SK-N-SH (cell line): ENCODE measurements at regions not wholly inside any gene's neighbourhood (a gene's known extent, or its start where the extent isn't known, plus 50 kb on each side); places are given as distances from the start of the nearest gene placed in this dataset.

ENCODE experiments used
- CTCF ChIA-PET: fragments of 300-600, 350-600 bp; formaldehyde crosslinking; extraction: SDS; loops from one replicate; lab custom pipeline; 2021; lab: Yijun Ruan, JAX
- POLR2A ChIA-PET: fragments of 350-600 bp; sonication (Branson Sonifier 250); formaldehyde crosslinking; extraction: SDS; loops from one replicate; lab custom pipeline; 2020; ENCODE audit warnings: antibody characterized with exemption, inconsistent platforms; lab: Yijun Ruan, JAX
- DNase-seq: peaks from one replicate; pipeline ENCODE4 v3.0.0; 2012
- H2AFZ ChIP-seq: fragments of 200-600 bp; sonication (generic); 2 replicates; pipeline ENCODE4 v1.8.1; 2016; ENCODE audit warnings: antibody characterized with exemption, mild to moderate bottlenecking, low read depth
- H3F3A ChIP-seq: fragments of 200-600 bp; sonication (generic); replicated peaks from 2 replicates; pipeline ENCODE3; 2016; ENCODE audit warnings: antibody characterized with exemption, mild to moderate bottlenecking; ENCODE audit not compliant: insufficient read depth
- H3K27ac ChIP-seq, 2 experiments: fragments of 200-500 bp in 1 of 2; fragments of 200-600 bp in 1 of 2; sonication (Bioruptor generic) in 1 of 2; sonication (generic), shearing (Covaris generic) in 1 of 2; 2 replicates each; pipeline versions ENCODE4 v1.5.1 to v1.6.1; 2014 to 2016; ENCODE audit warnings: low read depth in 2 of 2, inconsistent platforms in 1 of 2, low read length in 1 of 2, mild to moderate bottlenecking in 1 of 2, mixed read lengths in 1 of 2
- H3K27me3 ChIP-seq: fragments of 200-600 bp; sonication (generic), shearing (Covaris generic); 2 replicates; pipeline ENCODE4 v1.6.1; 2016; ENCODE audit warnings: mixed run types; ENCODE audit not compliant: insufficient read depth
- H3K36me3 ChIP-seq, 2 experiments: fragments of 200-500 bp in 1 of 2; fragments of 200-600 bp in 1 of 2; sonication (Bioruptor generic) in 1 of 2; sonication (generic) in 1 of 2; replicated peaks in 1 of 2; 2 replicates each; pipeline versions ENCODE3 to v1.5.1; 2014 to 2016; ENCODE audit warnings: low read length in 1 of 2, mild to moderate bottlenecking in 1 of 2; ENCODE audit not compliant: insufficient read depth in 2 of 2, control insufficient read depth in 1 of 2
- H3K4me1 ChIP-seq, 2 experiments: fragments of 200-500 bp in 1 of 2; fragments of 200-600 bp in 1 of 2; sonication (Bioruptor generic) in 1 of 2; sonication (generic), shearing (Covaris generic) in 1 of 2; 2 replicates each; pipeline versions ENCODE4 v1.5.1 to v1.6.1; 2014 to 2016; ENCODE audit warnings: low read depth in 1 of 2, low read length in 1 of 2, mixed run types in 1 of 2; ENCODE audit not compliant: insufficient read depth in 2 of 2, control insufficient read depth in 1 of 2
- H3K4me2 ChIP-seq: fragments of 200-600 bp; sonication (generic), shearing (Covaris generic); 2 replicates; pipeline ENCODE4 v1.6.1; 2017; ENCODE audit warnings: mixed run types
- H3K4me3 ChIP-seq, 2 experiments: fragments of 200-500 bp in 1 of 2; fragments of 200-600 bp in 1 of 2; sonication (Bioruptor generic) in 1 of 2; sonication (generic), shearing (Covaris generic) in 1 of 2; 2 replicates each; pipeline versions ENCODE4 v1.5.1 to v1.8.1; 2014 to 2016; ENCODE audit warnings: low read depth in 2 of 2, inconsistent platforms in 1 of 2, low read length in 1 of 2, mild to moderate bottlenecking in 1 of 2, mixed read lengths in 1 of 2, moderate library complexity in 1 of 2
- H3K79me2 ChIP-seq: fragments of 200-600 bp; sonication (generic); 2 replicates; pipeline ENCODE4 v1.8.1; 2017; ENCODE audit warnings: mild to moderate bottlenecking; ENCODE audit not compliant: insufficient read depth
- H3K9ac ChIP-seq: fragments of 200-600 bp; sonication (generic); 2 replicates; pipeline ENCODE4 v1.6.1; 2017; ENCODE audit warnings: mixed run types
- H3K9me2 ChIP-seq: fragments of 200-600 bp; sonication (generic); 2 replicates; pipeline ENCODE4 v1.6.1; 2017; ENCODE audit warnings: mixed run types
- H3K9me3 ChIP-seq: fragments of 200-600 bp; sonication (generic); 2 replicates; pipeline ENCODE4 v1.6.1; 2017; ENCODE audit warnings: mixed run types, mild to moderate bottlenecking, moderate library complexity
- H4K20me1 ChIP-seq: fragments of 200-600 bp; sonication (generic); 2 replicates; pipeline ENCODE4 v1.6.1; 2017; ENCODE audit warnings: mild to moderate bottlenecking, mixed run types; ENCODE audit not compliant: insufficient read depth
- CHD2 ChIP-seq: fragments of 150-350 bp; IDR thresholded peaks from 2 replicates; pipeline ENCODE4 v1.6.1; 2018; ENCODE audit warnings: low read length; ENCODE audit not compliant: partially characterized antibody
- FOSL2 ChIP-seq: IDR thresholded peaks from 2 replicates; pipeline ENCODE4 v1.4.0; 2012; ENCODE audit warnings: low read depth, mild to moderate bottlenecking, moderate library complexity, borderline replicate concordance
- FOXJ3 ChIP-seq: sonication (generic); formaldehyde crosslinking; IDR thresholded peaks from 2 replicates; pipeline ENCODE4 v1.5.1; 2020; ENCODE audit warnings: mild to moderate bottlenecking, missing genetic modification reagents
- GABPA ChIP-seq: IDR thresholded peaks from 2 replicates; pipeline ENCODE4 v1.4.0; 2012; ENCODE audit warnings: low read depth, mild to moderate bottlenecking
- JUND ChIP-seq: IDR thresholded peaks from 2 replicates; pipeline ENCODE4 v1.4.0; 2012
- NFIC ChIP-seq: IDR thresholded peaks from 2 replicates; pipeline ENCODE4 v1.4.0; 2012; ENCODE audit warnings: borderline replicate concordance
- POLR2AphosphoS5 ChIP-seq: IDR thresholded peaks from 2 replicates; pipeline ENCODE4 v1.6.1; 2012; ENCODE audit warnings: low read depth, low read length
- RAD21 ChIP-seq: IDR thresholded peaks from 2 replicates; pipeline ENCODE4 v1.6.1; 2012; ENCODE audit warnings: mild to moderate bottlenecking, low read length
- RCOR1 ChIP-seq: fragments of 150-350 bp; IDR thresholded peaks from 2 replicates; pipeline ENCODE4 v1.6.1; 2017; ENCODE audit warnings: antibody characterized with exemption, low read length
- REST ChIP-seq: IDR thresholded peaks from 2 replicates; pipeline ENCODE4 v1.6.1; 2012; ENCODE audit warnings: mild to moderate bottlenecking, low read depth, low read length, moderate library complexity
- SIN3A ChIP-seq: IDR thresholded peaks from 2 replicates; pipeline ENCODE4 v1.6.1; 2012; ENCODE audit warnings: low read depth, mild to moderate bottlenecking, low read length, moderate library complexity, borderline replicate concordance
- SMC3 ChIP-seq: IDR thresholded peaks from 2 replicates; pipeline ENCODE4 v1.6.1; 2012; ENCODE audit warnings: low read depth, low read length, improper control_type of control experiment
- TCF12 ChIP-seq: IDR thresholded peaks from 2 replicates; pipeline ENCODE4 v1.4.0; 2012
- WGBS: methylation state at CpG from one replicate; pipeline ENCODE4 v1.1.6; 2017; ENCODE audit warnings: low lambda C conversion rate; 5-methylcytosine and 5-hydroxymethylcytosine counted together
- TF ChIP-seq, protein P1 (sequence below): fragments of 150-350 bp; IDR thresholded peaks from 2 replicates; pipeline ENCODE4 v1.6.1; 2016; ENCODE audit warnings: mild to moderate bottlenecking, low read depth, low read length

DNA sequence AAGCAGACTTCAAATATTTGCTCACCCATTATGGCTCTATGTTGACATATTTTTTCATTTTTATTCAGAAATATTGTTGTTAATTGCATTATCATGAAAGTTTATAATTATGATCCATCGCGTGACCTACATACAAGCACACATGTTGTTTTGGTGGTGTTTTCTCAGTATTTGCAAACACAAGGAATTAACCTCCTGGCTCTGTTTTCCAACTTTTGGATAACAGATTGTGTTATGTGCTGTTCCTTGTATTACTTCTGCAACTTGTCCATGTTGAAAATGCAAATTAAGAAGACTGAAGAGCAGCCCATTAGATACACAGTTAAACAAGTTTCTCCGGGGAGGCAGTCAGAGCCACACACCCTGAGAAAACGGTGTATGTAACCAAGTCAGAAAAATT lies 201.2 kb downstream of the SEC23A start:
- 14% methylated on average over 4 of the region's 4 CpGs for WGBS
- Histone ChIP-seq H3K27ac (no peak overlapping the region), H4K20me1 (no peaks in the 10 kb centered on the region), H2AFZ (no peak overlapping the region), H3K4me2 (no peak overlapping the region)
- POLR2A ChIA-PET = no interaction called here
- TF ChIP-seq REST = no peak
- TF ChIP-seq CHD2 = no peak
- no peak for TF ChIP-seq SMC3
- no peak for TF ChIP-seq RCOR1
- no peak for TF ChIP-seq FOSL2
- no peak for TF ChIP-seq RAD21
- TF ChIP-seq NFIC = no peak
- TF ChIP-seq, all 33 proteins: peak for 0
- H3K4me3 ChIP-seq = no peak overlapping the region
- H3F3A ChIP-seq = no peaks in the 10 kb centered on the region
- no peaks in the 10 kb centered on the region for H3K9me2 ChIP-seq
- DNase-seq = no peak
- no peak overlapping the region for H3K9ac ChIP-seq
- H3K27me3 ChIP-seq = no peaks in the 10 kb centered on the region
- no peaks in the 10 kb centered on the region for H3K9me3 ChIP-seq
- H3K4me1 ChIP-seq = no peaks in the 10 kb centered on the region
- H3K36me3 ChIP-seq = no peaks in the 10 kb centered on the region
- CTCF ChIA-PET = no interaction called here
- H3K79me2 ChIP-seq = no peaks in the 10 kb centered on the region

- H3K79me2 ChIP-seq = no peaks in the 10 kb centered on the region
- H3K9me3 ChIP-seq = no peaks in the 10 kb centered on the region
- no peak overlapping the region for H2AFZ ChIP-seq
- no peaks in the 10 kb centered on the region for H3K9me2 ChIP-seq
- POLR2A ChIA-PET = no interaction called here
- H3K27ac ChIP-seq = no peak overlapping the region
- H4K20me1 ChIP-seq = no peaks in the 10 kb centered on the region
- H3K4me3 ChIP-seq = no peak overlapping the region
- H3K4me1 ChIP-seq = no peaks in the 10 kb centered on the region
- H3K4me2 ChIP-seq = no peak overlapping the region
- H3K36me3 ChIP-seq = no peaks in the 10 kb centered on the region
- DNase-seq = no peak
- CTCF ChIA-PET = no interaction called here
- WGBS = 0% methylated on average over 1 of the region's 1 CpG
- no peaks in the 10 kb centered on the region for H3K27me3 ChIP-seq
- no peaks in the 10 kb centered on the region for H3F3A ChIP-seq
- no peak for TF ChIP-seq GABPA
- no peak for TF ChIP-seq RAD21
- TF ChIP-seq, protein P1, sequence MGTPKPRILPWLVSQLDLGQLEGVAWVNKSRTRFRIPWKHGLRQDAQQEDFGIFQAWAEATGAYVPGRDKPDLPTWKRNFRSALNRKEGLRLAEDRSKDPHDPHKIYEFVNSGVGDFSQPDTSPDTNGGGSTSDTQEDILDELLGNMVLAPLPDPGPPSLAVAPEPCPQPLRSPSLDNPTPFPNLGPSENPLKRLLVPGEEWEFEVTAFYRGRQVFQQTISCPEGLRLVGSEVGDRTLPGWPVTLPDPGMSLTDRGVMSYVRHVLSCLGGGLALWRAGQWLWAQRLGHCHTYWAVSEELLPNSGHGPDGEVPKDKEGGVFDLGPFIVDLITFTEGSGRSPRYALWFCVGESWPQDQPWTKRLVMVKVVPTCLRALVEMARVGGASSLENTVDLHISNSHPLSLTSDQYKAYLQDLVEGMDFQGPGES = no peak
- TF ChIP-seq SIN3A = no peak
- TF ChIP-seq JUND = no peak
- TF ChIP-seq TCF12 = no peak
- TF ChIP-seq FOXJ3 (CRISPR knock-in tag) = no peak
- no peak for TF ChIP-seq CHD2
- no peak for TF ChIP-seq POLR2AphosphoS5
- TF ChIP-seq RCOR1 = no peak
- H3K9ac ChIP-seq = no peak overlapping the region
Observed at GRCh38 chr14:38900887-38901286, 202.1 kb downstream of the SEC23A start.
